ENCODE measurements at regions not wholly inside any gene's neighbourhood (a gene's known extent, or its start where the extent isn't known, plus 50 kb on each side); places are given as distances from the start of the nearest gene placed in this dataset.

- TF ChIP-seq, protein P1, sequence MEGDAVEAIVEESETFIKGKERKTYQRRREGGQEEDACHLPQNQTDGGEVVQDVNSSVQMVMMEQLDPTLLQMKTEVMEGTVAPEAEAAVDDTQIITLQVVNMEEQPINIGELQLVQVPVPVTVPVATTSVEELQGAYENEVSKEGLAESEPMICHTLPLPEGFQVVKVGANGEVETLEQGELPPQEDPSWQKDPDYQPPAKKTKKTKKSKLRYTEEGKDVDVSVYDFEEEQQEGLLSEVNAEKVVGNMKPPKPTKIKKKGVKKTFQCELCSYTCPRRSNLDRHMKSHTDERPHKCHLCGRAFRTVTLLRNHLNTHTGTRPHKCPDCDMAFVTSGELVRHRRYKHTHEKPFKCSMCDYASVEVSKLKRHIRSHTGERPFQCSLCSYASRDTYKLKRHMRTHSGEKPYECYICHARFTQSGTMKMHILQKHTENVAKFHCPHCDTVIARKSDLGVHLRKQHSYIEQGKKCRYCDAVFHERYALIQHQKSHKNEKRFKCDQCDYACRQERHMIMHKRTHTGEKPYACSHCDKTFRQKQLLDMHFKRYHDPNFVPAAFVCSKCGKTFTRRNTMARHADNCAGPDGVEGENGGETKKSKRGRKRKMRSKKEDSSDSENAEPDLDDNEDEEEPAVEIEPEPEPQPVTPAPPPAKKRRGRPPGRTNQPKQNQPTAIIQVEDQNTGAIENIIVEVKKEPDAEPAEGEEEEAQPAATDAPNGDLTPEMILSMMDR (IDR thresholded peaks at IDR 0.05; ENCODE audit: insufficient read depth, low read depth, low read length) = no peak
- no peak for TF ChIP-seq EZH2 (IDR thresholded peaks at IDR 0.05; ENCODE audit: insufficient read depth, low read length)
These were observed 366.5 kb upstream of the AKR1E2 start for GRCh38 chr10:4459531-4459930.
